ENCODE measurements at regions not wholly inside any gene's neighbourhood (a gene's known extent, or its start where the extent isn't known, plus 50 kb on each side); places are given as distances from the start of the nearest gene placed in this dataset.

DNA sequence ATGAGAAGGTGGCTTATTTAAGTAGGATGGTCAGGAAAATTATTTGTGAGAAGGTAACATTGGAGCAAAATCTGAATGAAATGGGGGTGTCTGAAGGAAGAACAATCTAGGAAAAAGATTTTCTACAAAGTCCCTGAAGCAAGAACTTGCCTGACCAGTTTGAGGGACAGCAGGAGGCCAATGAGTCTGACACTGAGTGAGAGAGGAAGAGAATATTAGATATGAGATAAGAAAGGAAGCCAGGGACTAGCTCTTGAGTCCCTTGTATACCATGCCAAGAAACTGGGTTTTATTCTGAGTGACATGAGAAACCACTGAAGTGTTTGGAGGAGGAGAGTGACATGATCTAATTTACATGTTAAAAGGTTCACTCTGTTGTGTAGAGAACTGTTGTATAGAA lies 1478.9 kb downstream of the RPA4 start:
- TF ChIP-seq CTCF (conservative IDR thresholded peaks at IDR 0.05; ENCODE audit: low read depth, low read length) (no peak), EZH2 (IDR thresholded peaks at IDR 0.05; ENCODE audit: borderline replicate concordance, low read depth, low read length, poor library complexity, severe bottlenecking) (no peak)
